HUES6 (cell line): ENCODE measurements at regions not wholly inside any gene's neighbourhood (a gene's known extent, or its start where the extent isn't known, plus 50 kb on each side); places are given as distances from the start of the nearest gene placed in this dataset.
"Not testable (repeated sequence)": the region's sequence is repeated elsewhere in the genome, so short reads cannot be mapped to it uniquely, and the experiment has no call there.

Experiments used
- H3K27ac ChIP-seq: 2 replicates; pipeline ENCODE4 v1.7.0; 2013; ENCODE audit warnings: low read depth, mild to moderate bottlenecking, low read length, inconsistent platforms
- H3K27me3 ChIP-seq: 2 replicates; pipeline ENCODE4 v1.6.1; 2013; ENCODE audit warnings: low read length; ENCODE audit not compliant: control insufficient read depth, insufficient read depth
- H3K36me3 ChIP-seq: 2 replicates; pipeline ENCODE4 v1.6.1; 2013; ENCODE audit warnings: low read length; ENCODE audit not compliant: control insufficient read depth, insufficient read depth
- H3K4me1 ChIP-seq: 2 replicates; pipeline ENCODE4 v1.6.1; 2013; ENCODE audit warnings: low read length; ENCODE audit not compliant: control insufficient read depth, insufficient read depth
- H3K4me3 ChIP-seq: 2 replicates; pipeline ENCODE4 v1.5.1; 2013; ENCODE audit warnings: low read depth, low read length
- H3K9ac ChIP-seq: one replicate; pipeline ENCODE4 v1.6.1; 2013; ENCODE audit warnings: mild to moderate bottlenecking, low read length
- H3K9me3 ChIP-seq: 2 replicates; pipeline ENCODE4 v1.6.1; 2013; ENCODE audit warnings: low read depth, low read length; ENCODE audit not compliant: control insufficient read depth, insufficient read depth

DNA sequence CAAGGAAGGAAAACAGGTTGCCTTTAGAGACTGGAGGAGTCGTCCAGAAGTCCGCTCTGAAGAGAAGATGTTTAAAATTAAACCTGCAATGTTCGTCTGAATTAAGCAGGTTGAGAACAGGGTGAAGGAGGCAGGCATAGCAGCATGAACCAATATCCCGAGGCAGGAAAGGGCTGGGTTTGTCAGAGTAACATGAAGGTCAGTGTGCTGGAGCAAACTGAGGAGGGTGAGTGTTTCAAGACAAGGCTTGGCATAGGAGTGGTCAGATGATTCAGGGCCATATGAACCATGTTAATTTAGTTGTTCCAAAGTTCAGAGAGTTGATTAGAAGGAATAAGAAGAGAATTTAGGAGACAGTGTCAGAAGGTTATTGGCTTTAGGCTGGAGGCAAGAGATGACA is 93.3 kb downstream of the UTRN start:
- Histone ChIP-seq H3K27ac (no peak overlapping the region), H3K9me3 (peaks cover 23% of the 10 kb centered on the region), H3K4me1 (no peaks in the 10 kb centered on the region), H3K9ac (no peak overlapping the region), H3K36me3 (no peaks in the 10 kb centered on the region), H3K4me3 (no peak overlapping the region), H3K27me3 (no peaks in the 10 kb centered on the region)

DNA sequence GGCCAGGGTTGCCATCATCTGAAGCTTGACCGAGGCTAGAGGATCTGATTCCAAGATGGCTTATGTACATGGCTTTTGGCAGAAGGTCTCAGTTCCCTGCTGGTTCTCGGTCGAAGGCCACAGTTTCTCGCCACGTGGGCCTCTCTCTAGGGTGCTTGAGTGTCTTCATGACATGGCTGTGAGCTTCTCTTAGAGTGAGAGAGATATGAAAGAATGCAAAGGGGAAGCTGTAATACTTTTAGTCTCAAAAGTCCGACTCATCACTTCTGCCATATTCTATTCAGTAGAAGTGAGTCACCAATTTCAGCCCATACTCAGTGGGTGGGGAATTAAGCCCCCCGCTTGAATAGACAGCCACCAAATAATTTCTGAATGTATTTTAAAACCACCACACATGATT is 94.2 kb downstream of the UTRN start:
- no peaks in the 10 kb centered on the region for H3K4me1 ChIP-seq
- peaks cover 23% of the 10 kb centered on the region for H3K9me3 ChIP-seq
- H3K9ac ChIP-seq: no peak overlapping the region

DNA sequence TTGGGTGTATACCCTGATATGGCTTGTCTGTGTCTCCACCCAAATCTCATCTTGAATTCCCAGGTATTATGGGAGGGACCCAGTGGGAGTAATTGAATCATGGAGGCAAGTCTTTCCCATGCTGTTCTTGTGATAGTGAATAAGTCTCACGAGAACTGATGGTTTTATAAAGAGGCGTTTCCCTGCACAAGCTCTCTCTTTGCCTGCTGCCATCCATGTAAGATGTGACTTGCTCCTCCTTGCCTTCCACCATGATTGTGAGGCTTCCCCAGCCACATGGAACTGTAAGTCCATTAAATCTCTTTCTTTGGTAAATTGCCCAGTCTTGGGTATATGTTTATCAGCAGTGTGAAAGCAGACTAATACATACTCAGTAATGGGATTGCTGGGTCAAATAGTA is 96.4 kb downstream of the UTRN start:
- H3K4me3 ChIP-seq, H3K4me1 ChIP-seq, H3K27me3 ChIP-seq, H3K9ac ChIP-seq, H3K27ac ChIP-seq, H3K36me3 ChIP-seq: not testable (repeated sequence)
- H3K9me3 ChIP-seq: peaks cover 23% of the 10 kb centered on the region

More for the DNA sequence above, 94.2 kb downstream of the UTRN start:
- H3K27ac ChIP-seq: no peak overlapping the region
- no peaks in the 10 kb centered on the region for H3K27me3 ChIP-seq
- H3K4me3 ChIP-seq: no peak overlapping the region
- H3K36me3 ChIP-seq: no peaks in the 10 kb centered on the region

DNA sequence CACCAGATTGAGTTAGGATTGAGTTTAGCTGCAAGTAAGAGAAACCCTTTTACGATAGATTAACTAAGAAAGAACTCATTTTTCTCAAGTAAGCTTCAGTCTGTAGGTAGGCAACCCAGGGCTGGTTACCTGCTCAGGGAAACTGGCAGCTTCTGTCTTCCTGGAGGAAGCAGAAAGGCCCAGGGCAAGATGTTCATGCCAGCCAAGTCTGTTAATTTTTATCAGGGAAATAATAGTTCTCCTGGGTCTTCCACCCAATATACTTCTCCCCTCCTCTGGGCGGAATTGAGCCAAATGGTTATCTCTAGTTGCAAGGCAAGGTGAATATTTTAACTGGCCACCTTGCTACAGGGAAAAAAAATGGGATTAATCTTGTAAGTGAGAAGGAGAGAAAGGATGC is 98.2 kb downstream of the UTRN start:
- Histone ChIP-seq H3K4me1 (no peaks in the 10 kb centered on the region), H3K9ac (no peak overlapping the region), H3K36me3 (no peaks in the 10 kb centered on the region), H3K9me3 (peaks cover 23% of the 10 kb centered on the region), H3K27me3 (no peaks in the 10 kb centered on the region), H3K27ac (no peak overlapping the region), H3K4me3 (no peak overlapping the region)

DNA sequence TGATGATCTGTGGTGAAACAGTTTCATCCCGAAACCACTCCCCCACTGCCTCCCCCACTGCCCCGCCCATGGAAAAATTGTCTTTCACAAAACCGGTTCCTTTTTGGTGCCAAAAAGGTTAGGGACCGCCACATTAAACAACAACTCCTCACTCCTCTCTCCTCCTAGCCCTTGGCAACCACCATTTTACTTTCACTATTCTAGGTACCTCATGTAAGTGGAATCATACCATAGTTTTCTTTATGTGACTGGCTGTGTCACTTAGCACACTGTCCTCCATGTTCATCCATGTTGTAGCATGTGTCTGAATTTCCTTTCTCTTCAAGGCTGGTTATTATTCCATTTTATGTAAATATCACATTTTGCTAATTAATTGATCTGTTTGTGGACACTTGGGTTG is 99.3 kb downstream of the UTRN start:
- H3K27me3 ChIP-seq: no peaks in the 10 kb centered on the region

DNA sequence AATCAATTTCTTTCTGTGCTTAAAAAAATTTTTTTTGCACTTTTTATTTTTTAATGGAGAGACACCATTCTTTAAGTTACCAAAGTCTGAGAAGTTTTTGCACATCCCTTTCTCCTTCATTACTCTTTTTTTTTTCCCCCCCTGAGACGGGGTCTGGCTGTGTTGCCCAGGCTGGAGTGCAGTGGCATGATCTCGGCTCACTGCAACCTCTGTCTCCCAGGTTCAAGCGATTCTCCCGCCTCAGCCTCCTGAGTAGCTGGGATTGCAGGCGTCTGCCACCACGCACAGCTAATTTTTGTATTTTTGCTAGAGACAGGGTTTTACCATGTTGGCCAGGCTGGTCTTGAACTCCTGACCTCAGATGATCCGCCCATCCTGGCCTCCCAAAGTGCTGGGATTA is 104.3 kb downstream of the UTRN start:
- H3K27ac ChIP-seq, H3K9me3 ChIP-seq, H3K27me3 ChIP-seq, H3K9ac ChIP-seq, H3K4me3 ChIP-seq, H3K36me3 ChIP-seq: not testable (repeated sequence)
- H3K4me1 ChIP-seq: peaks cover 15% of the 10 kb centered on the region; the same call in 1 of the 2 replicates

More for the DNA sequence above, 99.3 kb downstream of the UTRN start:
- Histone ChIP-seq H3K9ac (no peak overlapping the region), H3K9me3 (peaks cover 23% of the 10 kb centered on the region), H3K36me3 (no peaks in the 10 kb centered on the region), H3K4me3 (no peak overlapping the region), H3K27ac (no peak overlapping the region), H3K4me1 (no peaks in the 10 kb centered on the region)

DNA sequence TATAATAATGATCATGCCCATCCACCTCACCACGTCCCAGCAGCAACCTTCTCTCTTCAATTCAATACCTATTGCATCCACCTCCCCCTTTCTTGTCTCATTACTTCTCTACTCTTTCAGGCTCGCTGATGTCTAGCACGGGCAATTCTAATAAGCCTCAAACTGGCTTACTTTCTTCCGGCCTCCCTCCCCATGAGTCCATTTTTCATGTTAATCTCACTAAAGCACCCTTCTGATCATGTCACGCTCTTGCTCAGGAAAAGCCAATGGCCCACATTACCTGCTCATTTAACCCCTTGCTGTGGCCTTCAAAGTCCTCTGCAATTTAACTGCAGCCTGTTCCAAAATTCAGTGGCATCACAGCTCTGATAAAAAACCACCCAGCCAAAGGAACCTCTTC is 105.1 kb downstream of the UTRN start:
- H3K27ac ChIP-seq: no peak overlapping the region
- no peak overlapping the region for H3K9ac ChIP-seq
- no peaks in the 10 kb centered on the region for H3K9me3 ChIP-seq
- H3K27me3 ChIP-seq: no peaks in the 10 kb centered on the region
- H3K4me1 ChIP-seq: peaks cover 15% of the 10 kb centered on the region; the same call in 1 of the 2 replicates
- no peak overlapping the region for H3K4me3 ChIP-seq
- no peaks in the 10 kb centered on the region for H3K36me3 ChIP-seq

DNA sequence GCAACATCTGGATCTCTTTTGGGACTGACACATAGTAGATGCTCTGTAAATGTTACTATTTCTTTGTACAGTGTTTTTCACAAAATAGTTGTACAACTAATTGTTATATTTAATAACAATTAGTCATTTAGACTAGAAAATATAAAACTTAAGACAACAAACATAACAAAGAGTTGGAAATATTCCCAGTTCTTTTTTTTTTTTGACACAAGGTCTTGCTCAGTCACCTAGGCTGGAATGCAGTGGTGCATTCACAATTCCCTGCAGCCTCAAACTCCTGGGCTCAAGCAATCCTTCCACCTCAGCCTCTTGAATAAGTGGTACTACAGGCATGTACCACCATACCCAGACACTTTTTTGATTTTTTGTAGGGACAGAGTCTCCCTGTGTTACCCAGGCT is 105.8 kb downstream of the UTRN start:
- Histone ChIP-seq H3K27me3 (no peaks in the 10 kb centered on the region), H3K27ac (no peak overlapping the region), H3K4me1 (peaks cover 15% of the 10 kb centered on the region; the same call in 1 of the 2 replicates), H3K4me3 (no peak overlapping the region), H3K9ac (no peak overlapping the region), H3K9me3 (no peaks in the 10 kb centered on the region), H3K36me3 (no peaks in the 10 kb centered on the region)

DNA sequence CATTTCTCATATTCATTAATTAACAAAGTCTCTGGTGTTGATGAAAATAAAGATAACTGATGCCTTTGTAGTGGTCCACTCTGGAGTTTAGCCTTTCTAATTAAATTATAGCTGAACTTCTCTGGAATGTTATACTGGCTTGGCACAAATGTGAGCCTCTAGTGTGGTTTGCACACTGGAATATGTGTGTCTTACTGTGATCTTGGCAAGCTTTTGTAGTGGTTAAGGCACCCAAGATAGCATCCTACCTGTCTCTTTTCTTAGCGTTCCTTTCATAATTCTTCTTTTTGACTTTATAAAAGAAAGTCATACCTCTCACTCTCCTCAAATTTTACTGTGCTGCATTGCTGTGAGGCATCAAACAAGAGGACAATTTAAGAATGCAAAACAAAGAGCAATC is 107.4 kb downstream of the UTRN start:
- H3K27ac ChIP-seq: no peak overlapping the region
- H3K27me3 ChIP-seq: no peaks in the 10 kb centered on the region
- H3K4me3 ChIP-seq: no peak overlapping the region
- H3K9me3 ChIP-seq: peaks cover 9% of the 10 kb centered on the region
- peaks cover 15% of the 10 kb centered on the region; the same call in 1 of the 2 replicates for H3K4me1 ChIP-seq
- H3K9ac ChIP-seq: no peak overlapping the region
- H3K36me3 ChIP-seq: no peaks in the 10 kb centered on the region

DNA sequence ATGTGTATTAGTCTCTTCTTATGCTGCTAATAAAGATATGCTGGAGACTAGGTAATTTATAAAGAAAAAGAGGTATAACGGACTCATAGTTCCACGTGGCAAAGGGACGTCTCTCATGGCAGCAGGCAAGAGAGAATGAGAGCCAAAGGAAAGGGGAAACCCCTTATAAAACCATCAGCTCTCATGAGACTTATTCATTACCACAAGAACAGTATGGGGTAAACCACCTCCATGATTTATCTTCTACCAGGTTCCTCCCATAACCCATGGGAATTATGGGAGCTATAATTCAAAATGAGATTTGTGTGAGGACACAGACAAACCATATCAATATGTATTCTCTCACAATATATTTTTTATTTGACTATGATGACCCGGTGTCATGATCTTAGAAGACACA is 109.1 kb downstream of the UTRN start:
- no peak overlapping the region for H3K9ac ChIP-seq
- no peak overlapping the region for H3K4me3 ChIP-seq
- H3K27ac ChIP-seq: no peak overlapping the region
- no peaks in the 10 kb centered on the region for H3K36me3 ChIP-seq
- no peaks in the 10 kb centered on the region for H3K27me3 ChIP-seq
- H3K4me1 ChIP-seq: peaks cover 15% of the 10 kb centered on the region; the same call in 1 of the 2 replicates
- H3K9me3 ChIP-seq: peaks cover 19% of the 10 kb centered on the region

DNA sequence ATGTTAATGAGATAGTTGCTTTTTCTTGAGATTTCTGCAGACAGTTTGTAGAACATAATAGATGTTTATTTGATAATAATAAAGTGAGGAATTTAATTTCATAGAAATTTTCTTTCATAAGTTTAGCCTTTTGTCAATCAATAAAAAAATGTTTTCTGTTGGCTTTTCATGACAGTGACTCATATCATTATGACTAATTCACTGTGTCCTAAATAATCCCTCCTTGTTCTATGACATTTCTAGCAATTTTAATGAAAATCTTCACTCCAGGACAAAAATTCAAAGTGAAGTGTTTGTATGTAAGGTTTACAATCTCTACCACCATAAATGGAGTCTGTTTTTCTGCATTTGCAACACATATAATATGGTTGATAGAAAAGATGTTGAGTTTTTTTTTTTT is 109.9 kb downstream of the UTRN start:
- no peaks in the 10 kb centered on the region for H3K27me3 ChIP-seq
- no peak overlapping the region for H3K27ac ChIP-seq
- no peak overlapping the region for H3K4me3 ChIP-seq
- H3K4me1 ChIP-seq: peaks cover 13% of the 10 kb centered on the region; the same call in 1 of the 2 replicates
- peaks cover 19% of the 10 kb centered on the region for H3K9me3 ChIP-seq
- H3K36me3 ChIP-seq: no peaks in the 10 kb centered on the region
- H3K9ac ChIP-seq: no peak overlapping the region

DNA sequence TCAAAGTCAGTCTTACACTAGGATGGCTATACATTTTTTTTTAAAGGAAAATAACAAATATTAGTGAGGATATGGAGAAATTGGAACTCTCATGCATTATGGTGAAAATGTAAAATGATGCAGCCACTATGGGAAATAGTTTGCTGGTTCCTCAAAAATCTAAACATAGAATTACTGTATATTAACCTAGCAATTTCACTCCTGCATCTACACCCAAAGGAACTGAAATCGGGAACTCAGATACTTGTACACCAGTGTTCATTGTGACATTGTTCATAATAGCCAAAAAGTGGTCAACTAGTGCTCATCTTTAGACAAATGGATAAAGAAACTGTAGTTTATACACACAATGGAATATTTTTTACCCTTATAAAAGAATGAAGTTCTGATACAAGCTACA is 110.7 kb downstream of the UTRN start:
- H3K27ac ChIP-seq: no peak overlapping the region
- peaks cover 19% of the 10 kb centered on the region for H3K9me3 ChIP-seq
- H3K9ac ChIP-seq: no peak overlapping the region
- H3K4me1 ChIP-seq: peaks cover 5% of the 10 kb centered on the region; the same call in 1 of the 2 replicates
- H3K36me3 ChIP-seq: no peaks in the 10 kb centered on the region
- no peaks in the 10 kb centered on the region for H3K27me3 ChIP-seq
- H3K4me3 ChIP-seq: no peak overlapping the region
